HG03135 (cell line): ENCODE measurements at regions not wholly inside any gene's neighbourhood (a gene's known extent, or its start where the extent isn't known, plus 50 kb on each side); places are given as distances from the start of the nearest gene placed in this dataset.

Source experiments
- ATAC-seq: cut with Tn5 transposase; IDR thresholded peaks from one replicate; pipeline ENCODE4 v1.9.1; 2021; ENCODE audit warnings: mild to moderate bottlenecking, moderate library complexity; ENCODE audit not compliant: unreplicated experiment

DNA sequence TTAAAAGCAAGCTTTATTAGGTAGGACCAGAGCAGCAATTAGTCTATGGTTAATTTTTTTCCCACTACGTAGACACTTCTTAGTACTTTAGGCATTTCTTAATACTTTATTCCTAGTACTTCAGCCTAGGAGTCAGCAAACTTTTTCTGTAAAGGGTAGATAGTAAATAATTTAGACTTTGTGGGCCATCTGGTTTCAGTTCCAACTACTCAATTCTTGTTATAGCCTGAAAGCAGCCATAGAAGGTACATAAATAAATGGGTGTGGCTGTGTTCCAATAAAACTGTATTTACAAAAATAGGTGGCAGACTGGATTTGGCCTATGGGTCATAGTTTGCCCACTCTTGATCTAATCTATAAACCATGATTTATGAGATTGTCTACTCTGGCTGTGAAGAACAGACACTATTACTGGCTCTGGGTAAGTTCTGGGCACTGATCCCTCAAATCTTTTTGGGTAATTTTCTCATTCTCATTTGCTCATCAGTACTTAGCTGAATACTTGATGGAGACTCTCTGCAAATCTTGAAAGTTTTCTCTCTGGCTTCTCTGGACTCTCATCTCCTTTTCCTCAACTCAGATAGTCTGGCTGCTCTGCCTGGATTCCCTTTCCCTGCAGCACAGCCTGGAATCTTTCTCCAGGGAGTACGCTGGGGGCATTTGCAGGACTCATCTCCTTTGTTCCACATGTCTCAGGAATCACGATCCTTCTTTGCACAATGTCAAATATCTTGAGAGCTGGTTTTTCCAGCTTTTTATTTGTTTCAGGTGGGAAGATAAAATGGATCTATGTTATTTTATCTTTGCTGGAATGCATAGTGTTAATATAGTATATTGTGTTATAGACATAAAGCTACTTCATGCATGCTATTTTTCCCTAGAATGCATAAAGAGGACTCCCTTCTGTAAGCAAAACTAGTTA lies 524.8 kb upstream of the TBL1XR1 start:
- ATAC-seq = no peak

GRCh38 chr3:177724020-177724638 lies 526.8 kb upstream of the TBL1XR1 start:
- no peak for ATAC-seq

GRCh38 chr3:177725165-177725564 lies 527.9 kb upstream of the TBL1XR1 start:
- ATAC-seq = no peak

- ATAC-seq = no peak
Measured at GRCh38 chr3:177726807-177727206, 529.5 kb upstream of the TBL1XR1 start.

DNA sequence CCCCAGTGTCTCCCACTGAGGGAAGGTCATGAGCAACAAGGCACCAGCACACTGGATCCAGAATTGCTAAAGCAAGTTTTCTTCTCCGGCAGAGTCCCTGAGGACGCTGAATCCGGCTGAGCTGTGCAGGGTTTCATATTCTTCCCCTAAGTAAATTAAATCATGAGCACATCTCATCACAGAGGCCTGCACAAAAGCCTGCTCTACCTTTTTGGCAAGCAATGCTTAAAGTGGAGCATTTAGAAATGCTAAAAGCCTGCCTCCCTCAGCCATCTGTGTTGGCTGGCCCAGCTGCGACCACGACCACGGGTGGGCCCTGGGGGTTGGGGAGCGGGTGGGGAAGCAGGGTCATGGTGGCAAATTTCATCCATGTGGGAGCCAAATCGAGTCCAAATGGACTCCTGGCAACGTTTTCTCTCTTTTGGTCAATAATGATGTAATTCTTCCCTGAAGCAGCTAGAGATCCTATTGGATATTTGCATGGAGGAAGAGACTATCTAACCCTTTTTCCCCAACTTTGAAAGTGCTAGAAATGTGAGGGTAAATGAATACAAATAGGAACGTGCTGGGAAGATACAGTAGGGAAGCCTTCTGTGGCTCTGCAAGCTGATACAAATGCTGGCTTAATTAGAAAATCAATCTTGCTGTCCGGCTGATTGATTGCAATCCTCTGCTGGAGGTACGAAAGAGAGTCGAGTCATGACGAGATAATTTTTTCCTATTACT lies 532.8 kb upstream of the TBL1XR1 start:
- no peak for ATAC-seq

DNA sequence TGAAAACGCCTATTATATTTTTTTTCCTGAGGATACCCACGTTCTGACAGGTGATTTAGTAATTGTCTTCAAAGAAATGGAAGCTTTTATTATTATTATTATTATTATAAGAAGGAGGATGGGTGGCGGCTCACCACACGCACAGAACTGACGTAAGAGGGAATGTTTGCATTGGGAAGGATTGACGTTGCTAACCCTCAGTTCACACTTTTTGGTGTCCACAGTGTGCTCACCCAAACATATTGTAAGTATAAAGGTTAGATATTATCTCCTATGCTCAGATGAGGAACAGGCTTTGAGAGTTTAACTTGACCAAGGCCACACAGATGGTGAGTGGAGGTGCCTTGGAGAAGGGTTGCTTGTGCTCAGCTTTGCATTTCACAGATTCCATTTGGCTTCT lies 533.5 kb upstream of the TBL1XR1 start:
- ATAC-seq = no peak

- ATAC-seq = no peak
Measured at GRCh38 chr3:177731644-177732268, 534.5 kb upstream of the TBL1XR1 start.

GRCh38 chr3:177733233-177733632 lies 536.0 kb upstream of the TBL1XR1 start:
- ATAC-seq = no peak

GRCh38 chr3:177733936-177734335 lies 536.7 kb upstream of the TBL1XR1 start:
- no peak for ATAC-seq

DNA sequence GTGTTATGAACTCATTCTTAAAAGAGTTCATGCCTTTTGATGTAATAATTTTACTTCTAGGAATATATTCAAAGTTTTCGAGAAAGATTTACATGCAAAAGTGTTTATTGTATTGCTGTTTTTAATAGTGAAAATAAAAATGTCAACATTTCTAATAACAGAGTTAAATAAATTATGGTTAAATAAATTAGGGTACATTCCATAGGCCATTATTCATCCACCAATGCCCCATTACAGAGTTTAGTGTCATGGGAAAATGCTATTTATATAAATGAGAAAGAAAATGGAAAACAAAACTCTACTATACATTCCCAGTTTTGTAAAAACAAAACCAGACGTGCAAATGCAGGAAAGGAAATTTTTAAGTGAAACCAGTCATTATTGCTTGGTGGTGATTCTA lies 538.1 kb upstream of the TBL1XR1 start:
- ATAC-seq = no peak

DNA sequence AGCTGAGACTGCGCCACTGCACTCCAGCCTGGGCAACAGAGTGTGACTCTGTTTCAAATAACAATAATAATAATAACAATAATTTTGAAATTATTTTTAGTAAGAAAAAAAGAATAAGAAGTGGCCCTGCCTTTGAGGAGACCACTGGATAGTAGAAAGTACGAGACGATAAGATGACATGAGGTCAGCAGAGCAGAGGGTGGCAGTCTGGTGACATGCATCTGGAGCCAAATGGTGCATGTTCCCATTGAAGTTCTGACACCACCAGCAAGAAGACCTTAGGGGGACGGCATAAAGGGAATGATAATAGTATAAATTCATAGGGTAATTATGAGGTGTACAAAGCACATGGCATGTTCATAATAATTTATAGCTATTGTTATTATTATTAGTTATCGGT lies 542.2 kb upstream of the TBL1XR1 start:
- ATAC-seq = no peak

DNA sequence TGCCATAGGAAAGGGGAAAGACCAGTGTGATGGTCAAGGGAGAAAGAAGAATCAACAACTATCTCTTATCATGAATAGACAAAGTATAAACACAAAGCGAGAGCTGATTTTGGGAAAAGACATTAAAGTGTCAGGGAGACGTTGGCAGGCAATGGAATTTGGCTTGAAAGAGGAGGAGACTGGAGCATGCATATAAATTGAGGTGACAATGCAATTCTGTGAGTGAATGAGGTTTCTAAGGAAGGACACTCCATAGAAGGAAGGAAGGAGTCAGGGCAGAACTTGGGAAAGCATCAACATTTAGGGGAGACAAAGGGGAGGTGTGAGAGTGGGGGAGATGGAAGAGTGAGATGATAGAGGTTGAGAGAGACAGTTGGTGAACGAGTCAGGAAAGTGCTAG lies 543.0 kb upstream of the TBL1XR1 start:
- no peak for ATAC-seq

- no peak for ATAC-seq
Measured at GRCh38 chr3:177742273-177742672, 545.0 kb upstream of the TBL1XR1 start.

- ATAC-seq = no peak
Measured at GRCh38 chr3:177743173-177743890, 546.0 kb upstream of the TBL1XR1 start.

DNA sequence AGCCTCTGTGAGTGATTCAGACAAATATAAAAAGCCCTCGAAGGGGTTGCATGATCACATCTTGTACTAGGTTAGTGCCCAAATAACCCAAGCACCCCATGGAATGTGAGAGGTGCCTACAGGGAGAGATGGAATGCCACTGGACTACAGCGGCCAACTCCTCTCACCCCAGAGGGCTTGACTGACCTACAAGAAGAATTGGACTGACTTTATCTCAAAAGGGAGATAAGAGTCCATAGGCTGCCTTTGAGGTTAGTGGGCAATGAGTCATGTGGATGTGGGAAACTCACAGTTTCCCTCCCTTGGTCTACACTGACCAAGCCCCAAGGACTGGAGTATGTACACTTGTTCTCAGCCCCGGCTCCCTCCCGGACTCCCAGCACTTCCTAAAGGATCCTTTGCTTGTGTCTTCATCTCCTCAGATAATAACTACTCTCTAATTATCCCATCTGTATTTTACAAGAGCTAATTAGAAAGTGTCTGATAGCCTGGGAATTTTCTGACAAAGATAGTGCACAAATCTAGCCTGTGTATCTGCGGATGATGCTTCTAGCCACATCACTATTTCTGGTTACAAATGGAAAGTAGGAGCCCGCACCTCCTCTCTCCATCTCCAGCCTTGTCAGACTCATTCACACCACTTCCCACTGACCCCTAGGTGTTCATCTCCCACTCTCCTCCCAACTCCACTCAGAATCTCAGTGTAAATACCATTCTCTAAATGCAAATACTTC lies 547.8 kb upstream of the TBL1XR1 start:
- no peak for ATAC-seq

DNA sequence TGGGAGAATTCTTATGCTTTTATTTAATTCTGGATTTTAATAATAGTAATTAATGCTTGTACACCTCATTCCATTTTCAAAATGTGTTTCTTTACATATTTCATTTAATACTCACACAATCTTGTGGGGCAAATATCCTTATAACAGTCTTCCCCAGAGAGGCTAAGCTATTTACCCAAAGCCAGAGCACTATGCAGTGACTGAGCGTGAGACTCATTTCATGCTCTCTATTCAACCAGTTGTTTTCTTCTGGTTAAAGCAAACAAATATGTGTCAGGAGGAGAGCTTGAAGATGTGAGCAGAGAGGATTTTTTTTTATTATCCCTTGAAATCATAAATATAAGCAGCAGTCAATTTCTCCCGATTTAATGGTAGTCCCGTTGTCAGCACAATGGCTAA lies 548.3 kb upstream of the TBL1XR1 start:
- no peak for ATAC-seq

DNA sequence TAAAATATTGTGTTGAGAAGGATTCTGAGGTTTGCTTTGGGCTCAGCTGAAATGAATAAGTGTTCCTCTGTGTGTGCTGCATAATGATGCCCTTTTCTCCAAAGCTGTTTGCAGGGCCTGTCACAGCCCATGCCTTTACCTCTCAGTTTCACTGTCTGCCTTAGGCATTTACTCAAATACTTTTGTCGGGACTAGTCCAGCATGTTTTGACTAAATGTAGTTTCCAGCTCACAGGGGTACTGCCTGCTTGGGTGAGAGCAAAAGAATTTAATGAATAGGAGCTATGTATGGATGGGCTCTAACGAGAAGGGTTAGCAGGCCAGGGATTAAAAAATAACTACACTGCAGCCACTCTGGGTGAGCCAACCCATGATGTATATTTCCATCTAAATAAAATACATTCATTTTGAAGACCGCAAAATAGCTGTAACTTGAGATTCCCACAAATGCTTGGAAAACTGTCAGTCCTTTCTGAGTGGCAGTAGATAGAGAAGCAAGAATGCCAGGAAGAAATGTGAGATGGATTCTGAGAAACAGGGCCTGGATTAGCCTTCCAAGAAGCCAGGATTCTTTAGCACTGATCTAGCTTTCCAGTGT lies 549.2 kb upstream of the TBL1XR1 start:
- ATAC-seq = no peak

DNA sequence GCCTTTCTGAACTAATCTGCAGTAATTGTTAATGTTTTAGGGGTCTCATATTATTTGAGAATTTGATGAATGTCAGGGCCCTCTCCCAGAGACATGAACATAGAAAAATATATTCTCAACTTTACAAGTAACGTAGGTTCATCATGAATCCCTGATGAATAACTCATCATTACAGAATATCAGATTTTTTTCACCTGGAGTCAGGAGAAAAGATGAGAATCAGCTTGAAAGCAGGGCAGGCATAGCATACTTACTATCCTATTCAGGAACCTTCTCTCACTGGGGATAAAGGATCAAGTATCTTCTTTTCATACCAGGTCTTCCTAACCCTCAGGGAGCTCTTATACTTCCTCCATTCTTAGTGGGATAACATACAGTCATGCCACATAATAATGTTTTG lies 552.6 kb upstream of the TBL1XR1 start:
- ATAC-seq = no peak

DNA sequence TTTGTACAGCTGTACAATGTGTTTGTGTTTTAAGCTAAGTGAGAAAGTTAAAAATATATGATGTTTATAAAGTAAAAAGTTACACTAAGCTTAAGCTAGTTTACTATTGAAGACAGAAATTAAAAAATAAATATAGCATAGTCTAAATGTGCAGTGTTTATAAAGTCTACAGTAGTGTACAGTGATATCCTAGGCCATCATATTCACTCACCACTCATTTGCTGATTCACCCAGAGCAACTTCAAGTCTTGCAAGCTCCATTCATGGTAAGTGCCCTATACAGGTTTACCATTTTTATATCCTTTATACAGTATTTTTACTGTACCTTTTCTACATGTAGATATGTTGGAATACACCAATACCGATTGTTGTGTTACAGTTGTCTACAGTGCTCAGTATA lies 553.2 kb upstream of the TBL1XR1 start:
- no peak for ATAC-seq

DNA sequence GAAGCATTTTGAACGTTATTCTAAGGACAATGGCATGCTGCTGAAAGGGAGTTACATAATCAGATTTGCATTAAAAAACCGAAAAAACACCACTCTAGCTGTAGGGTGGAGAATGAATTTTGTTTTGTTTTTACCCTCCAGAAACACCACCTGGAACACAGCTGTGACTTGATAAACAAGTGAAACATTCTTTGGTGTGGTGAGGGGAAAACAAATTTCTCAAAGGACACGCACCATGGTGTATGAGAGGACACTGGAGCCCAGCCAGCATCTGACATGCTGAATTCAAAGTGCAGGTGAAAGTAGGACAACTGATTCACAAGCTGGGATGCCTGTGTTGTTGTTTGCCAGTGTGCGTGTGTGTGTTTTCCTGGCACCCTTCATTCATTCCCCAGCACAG lies 554.5 kb upstream of the TBL1XR1 start:
- no peak for ATAC-seq
